HG03060 (cell line): ENCODE measurements at regions not wholly inside any gene's neighbourhood (a gene's known extent, or its start where the extent isn't known, plus 50 kb on each side); places are given as distances from the start of the nearest gene placed in this dataset.
"Not testable (repeated sequence)": the region's sequence is repeated elsewhere in the genome, so short reads cannot be mapped to it uniquely, and the experiment has no call there.

Source experiments
- ATAC-seq: cut with Tn5 transposase; IDR thresholded peaks from one replicate; pipeline ENCODE4 v1.9.1; 2021; ENCODE audit warnings: low read depth, moderate number of reproducible peaks; ENCODE audit not compliant: unreplicated experiment

DNA sequence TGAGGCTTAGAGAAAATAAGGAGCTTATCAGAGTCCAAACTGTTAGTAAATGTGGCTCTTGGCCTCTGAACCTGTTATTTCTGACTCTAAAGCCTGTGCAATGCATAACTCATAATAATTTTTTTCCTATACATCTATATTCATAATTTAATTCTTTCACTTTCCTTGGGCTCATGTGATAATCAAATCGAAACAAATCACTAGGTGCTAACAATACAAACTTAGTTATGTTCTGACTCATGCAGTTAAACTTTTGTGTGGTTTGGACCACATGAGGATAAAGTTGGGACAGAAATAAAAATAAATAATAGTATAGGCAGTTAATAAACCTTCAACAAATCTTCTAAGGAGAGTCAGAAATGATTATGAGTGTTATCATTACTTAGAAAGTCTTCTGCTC lies 1629.0 kb downstream of the OLFM4 start:
- ATAC-seq, result no peak

- no peak for ATAC-seq
Observed at GRCh38 chr13:54658771-54659170, 1630.2 kb downstream of the OLFM4 start.

- no peak for ATAC-seq
Observed at GRCh38 chr13:54660277-54660676, 1631.7 kb downstream of the OLFM4 start.

- ATAC-seq, result no peak
Observed at GRCh38 chr13:54676526-54677113, 1648.0 kb downstream of the OLFM4 start.

DNA sequence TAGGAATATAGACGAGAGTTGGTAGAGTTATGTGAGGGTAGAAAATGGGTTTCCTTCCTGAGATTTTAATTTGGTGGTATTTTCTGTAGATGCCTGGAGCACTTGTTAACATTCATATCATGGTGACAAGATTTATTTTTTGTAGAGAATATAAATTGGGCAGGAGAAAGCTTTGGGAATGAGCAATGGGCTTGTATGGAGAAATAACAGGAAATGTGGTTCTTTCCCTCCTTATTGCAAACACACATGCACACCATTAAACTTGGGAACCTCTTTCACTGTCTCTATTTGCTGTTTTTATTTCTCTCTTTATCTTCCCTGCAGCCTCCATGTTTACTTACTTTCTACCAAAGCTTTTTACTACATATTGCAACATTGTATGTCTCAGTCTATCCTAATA lies 1653.6 kb downstream of the OLFM4 start:
- no peak for ATAC-seq

DNA sequence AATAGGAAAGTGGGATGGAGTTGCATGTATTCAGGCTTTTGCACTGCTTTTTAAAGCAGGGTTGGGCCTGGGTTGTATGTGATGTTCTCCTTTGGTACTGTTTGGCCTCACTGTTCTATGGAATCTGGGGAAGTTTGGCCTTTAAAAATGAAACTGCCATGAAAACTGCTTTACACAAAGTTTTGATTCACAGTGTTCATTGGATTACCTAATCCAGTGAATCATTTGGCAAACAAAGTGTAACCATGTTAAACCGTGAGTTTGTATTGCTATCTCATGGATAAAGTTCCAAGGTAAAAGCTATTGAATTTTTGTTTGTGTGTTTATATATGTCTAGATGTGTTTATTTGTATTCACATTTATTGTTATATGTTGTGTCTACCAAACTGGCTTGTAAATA lies 1658.6 kb downstream of the OLFM4 start:
- no peak for ATAC-seq

DNA sequence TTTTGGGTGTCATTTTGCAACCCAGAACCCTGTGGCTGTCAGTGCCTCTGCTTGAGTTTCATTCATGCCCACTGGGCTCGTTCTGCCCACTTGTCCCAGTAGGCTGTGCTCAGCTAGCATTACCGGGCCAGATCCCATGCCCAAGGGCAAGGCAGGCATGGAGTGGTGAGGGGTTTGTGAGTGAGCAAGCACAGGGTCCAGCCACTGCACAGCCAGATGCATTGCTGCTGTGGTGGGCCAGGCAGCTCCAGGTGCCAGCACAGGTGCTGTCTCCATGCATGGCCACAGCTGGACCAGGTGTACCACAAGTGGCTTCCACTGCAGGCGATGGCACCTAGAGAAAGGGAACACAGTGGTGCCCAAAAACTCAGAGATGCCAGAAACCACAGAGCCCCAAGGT lies 1671.2 kb downstream of the OLFM4 start:
- ATAC-seq, result no peak

DNA sequence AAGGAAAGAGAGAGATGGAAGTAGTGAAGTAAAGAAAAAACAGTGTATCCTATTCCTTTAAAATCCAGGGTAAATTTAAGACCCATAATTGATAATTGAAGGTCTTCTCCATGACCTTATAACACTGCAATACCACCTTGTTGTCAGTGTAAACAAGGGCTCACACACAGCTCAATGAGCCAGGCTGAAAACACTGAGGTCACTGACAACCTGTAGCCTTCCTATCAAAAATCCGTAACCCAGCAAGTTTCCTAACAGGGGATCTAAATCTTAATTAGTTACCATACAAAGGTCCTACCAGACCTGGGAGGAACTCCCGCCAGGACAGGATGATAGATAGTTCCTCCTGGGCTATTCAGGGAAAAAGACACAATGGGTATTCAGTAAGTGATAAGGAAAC lies 1677.1 kb downstream of the OLFM4 start:
- no peak for ATAC-seq

- ATAC-seq, result no peak
Observed at GRCh38 chr13:54706336-54706735, 1677.7 kb downstream of the OLFM4 start.

- ATAC-seq, result no peak
Observed at GRCh38 chr13:54709546-54709945, 1680.9 kb downstream of the OLFM4 start.

DNA sequence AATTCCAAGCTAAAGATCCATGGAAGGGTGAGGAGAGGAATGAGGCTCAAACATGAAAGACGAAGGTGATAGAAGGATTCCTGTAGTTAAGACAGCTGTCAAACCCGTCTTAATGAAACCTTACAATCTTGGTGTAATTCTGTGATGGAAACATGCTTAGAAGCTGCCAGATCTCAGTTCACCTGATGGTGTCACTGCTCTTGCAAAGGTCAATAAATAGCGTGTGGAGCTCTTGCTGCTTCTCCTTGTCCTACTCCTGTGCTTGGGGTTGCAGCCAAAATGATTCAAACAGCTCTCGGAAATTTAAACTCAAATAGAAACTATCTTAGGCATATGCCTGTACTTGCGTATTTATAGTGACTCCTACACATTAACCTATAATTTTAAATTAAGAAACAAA lies 1705.0 kb downstream of the OLFM4 start:
- no peak for ATAC-seq

DNA sequence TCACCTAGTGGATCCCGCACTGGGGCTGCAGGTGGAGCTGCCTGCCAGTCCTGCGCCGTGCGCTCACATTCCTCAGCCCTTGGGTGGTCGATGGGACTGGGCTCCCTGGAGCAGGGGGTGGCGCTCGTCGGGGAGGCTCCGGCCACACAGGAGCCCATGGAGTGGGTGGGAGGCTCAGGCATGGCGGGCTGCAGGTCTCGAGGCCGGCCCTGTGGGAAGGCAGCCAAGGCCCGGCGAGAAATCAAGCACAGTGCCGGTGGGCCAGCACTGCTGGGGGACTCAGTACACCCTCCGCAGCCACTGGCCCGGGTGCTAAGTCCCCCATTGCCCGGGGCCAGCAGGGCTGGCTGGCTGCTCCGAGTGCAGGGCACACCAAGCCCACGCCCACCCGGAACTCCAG lies 1708.6 kb downstream of the OLFM4 start:
- not testable (repeated sequence) for ATAC-seq

DNA sequence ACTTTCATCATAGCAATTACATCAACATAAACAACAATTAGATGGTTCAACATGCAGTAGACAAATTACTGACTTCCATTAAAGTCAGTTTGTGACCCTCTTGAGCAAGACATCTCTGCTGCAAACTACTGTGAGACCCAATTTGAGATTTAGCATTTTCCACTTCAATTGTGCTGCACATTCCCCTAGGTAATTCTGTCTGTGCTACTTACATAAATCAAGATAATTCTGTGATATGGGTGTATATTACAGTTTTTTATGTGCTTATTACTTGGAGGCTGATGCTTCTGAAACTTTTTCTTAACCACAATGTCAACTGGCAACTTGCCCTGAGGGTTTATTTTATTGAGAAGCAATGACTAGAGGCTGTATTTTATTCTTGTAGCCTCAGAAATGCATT lies 1714.4 kb downstream of the OLFM4 start:
- ATAC-seq, result no peak

DNA sequence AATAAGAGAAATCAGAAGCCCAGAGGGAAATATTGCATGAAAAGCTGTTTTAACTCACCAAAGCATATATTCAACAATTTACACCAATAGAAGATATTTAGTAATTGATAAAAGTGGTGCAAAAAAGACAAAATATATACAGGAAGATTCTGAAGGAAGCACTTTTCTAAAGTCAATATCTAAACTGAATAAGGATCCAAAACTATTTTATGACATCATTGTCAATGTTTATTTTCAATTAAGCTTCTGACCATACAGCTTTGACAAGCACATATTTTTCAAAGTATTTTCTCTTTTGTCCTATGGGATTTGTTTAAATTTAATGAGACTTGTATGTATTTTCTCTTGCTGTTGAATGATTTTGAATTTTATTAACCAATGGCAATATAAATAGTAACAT lies 1716.1 kb downstream of the OLFM4 start:
- ATAC-seq, result no peak

DNA sequence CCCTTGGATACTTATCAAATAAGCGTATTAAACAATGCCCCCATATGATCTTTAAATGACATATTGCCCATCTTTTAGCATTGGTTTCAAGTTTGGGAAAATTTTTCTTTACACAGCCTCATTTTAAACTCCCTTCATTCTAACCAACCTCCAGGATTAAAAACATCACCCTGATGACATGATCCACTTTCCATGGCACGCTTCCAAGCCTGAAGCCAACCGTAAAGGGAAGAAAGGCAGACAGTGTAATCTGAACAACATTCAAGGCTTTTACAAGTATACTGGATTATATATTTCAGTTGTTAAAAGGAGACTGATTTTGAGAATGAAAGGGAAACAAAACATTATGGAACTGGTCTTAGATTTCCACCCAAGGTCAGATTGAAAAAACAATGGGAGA lies 1721.9 kb downstream of the OLFM4 start:
- ATAC-seq, result no peak

- no peak for ATAC-seq
Observed at GRCh38 chr13:54758795-54759194, 1730.2 kb downstream of the OLFM4 start.

DNA sequence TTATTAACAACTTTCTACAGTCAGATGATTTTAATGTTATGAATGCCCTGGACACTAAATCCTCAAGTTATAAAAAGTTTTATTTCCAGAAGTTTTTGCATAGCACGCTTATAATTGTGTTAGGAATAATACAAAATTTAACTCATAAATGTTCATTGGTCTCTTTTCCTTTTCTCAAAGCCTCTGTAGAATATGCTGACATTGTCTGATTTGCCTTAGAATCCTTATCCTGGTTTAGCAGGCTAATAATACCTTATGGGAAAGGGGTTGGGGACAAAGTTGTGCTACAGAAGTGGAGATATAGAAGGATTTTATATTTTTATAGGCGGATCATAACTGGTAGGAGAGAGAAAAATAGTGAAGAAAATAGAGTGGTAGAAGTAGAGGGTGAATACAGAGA lies 1739.6 kb downstream of the OLFM4 start:
- ATAC-seq, result no peak

- no peak for ATAC-seq
Observed at GRCh38 chr13:54775501-54776191, 1747.0 kb downstream of the OLFM4 start.

- no peak for ATAC-seq
Observed at GRCh38 chr13:54787754-54788153, 1759.1 kb downstream of the OLFM4 start.

DNA sequence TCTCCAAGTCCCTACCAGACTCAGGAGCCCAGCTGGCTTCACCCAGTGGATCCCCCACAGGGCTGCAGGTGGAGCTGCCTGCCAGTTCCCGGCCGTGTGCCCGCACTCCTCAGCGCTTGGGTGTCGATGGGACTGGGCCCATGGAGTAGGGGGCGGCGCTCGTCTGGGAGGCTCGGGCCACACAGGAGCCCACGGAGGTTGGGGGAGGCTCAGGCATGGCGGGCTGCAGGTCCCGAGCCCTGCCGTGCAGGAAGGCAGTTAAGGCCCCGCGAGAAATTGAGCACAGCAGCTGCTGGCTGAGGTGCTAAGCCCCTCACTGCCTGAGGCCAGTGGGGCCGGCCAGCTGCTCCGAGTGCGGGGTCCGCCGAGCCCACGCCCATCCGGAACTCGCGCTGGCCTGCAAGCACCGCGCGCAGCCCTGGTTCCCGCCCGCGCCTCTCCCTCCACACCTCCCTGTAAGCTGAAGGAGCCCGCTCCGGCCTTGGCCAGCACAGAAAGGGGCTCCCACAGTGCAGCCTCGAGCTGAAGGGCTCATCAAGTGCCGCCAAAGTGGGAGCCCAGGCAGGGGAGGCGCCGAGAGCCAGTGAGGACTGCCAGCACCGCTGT lies 1771.1 kb downstream of the OLFM4 start:
- ATAC-seq, result no peak

- no peak for ATAC-seq
Observed at GRCh38 chr13:54802226-54802625, 1773.6 kb downstream of the OLFM4 start.

DNA sequence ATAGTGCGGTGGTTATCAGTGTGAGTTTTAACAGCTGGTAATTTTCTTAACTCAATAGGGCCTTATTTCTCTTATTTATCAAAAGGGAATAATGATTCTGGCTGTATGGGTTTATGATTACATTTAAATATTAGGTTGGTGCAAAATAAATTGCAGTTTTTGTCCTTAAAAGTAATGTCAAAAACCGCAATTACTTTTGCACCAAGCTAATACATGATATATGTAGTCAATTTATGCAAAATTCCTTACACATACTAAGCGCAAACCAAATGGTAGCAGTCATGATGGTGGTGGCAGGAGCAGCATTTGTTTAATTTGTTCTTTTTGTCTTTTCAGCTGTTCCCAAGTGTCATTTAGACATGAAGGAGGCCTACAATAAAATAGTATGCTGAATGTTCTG lies 1777.1 kb downstream of the OLFM4 start:
- no peak for ATAC-seq
